ENCODE measurements at regions not wholly inside any gene's neighbourhood (a gene's known extent, or its start where the extent isn't known, plus 50 kb on each side); places are given as distances from the start of the nearest gene placed in this dataset.

DNA sequence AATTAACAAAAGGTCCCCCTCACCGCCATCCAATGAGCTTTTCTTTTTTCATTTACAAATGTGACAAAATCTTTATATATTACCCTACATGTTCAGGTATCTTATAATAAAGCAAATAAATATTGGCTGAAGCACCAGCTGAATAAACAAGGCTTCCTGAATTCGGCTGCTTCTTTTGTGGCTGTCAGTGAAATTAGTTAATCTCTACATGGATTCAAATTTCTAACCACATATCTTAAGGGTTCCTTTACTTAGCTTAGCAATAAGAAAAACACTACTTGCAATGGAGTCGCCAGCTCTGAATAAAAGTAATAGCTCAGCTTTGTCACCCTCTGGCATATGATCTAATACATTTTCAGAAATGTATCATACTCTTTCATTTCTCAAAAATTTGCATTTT is 104.3 kb downstream of the CCNA1 start:
- Histone ChIP-seq H2AK5ac (ENCODE audit: low read length, severe bottlenecking) (no peak overlapping the region), H4K8ac (ENCODE audit: low read length) (no peak overlapping the region), H3K4ac (ENCODE audit: low read depth in 1 of 2, low read length in 2 of 2) (no peak overlapping the region), H2AFZ (ENCODE audit: low read depth, low read length) (no peak overlapping the region), H3K4me3 (ENCODE audit: insufficient read depth in 1 of 2, low read depth in 1 of 2, low read length in 2 of 2) (no peak overlapping the region), H2BK12ac (ENCODE audit: low read length in 2 of 2) (no peak overlapping the region), H2BK120ac (ENCODE audit: low read depth, low read length) (no peak overlapping the region), H3K9ac (ENCODE audit: low read length) (no peak overlapping the region), H3K4me1 (ENCODE audit: control insufficient read depth, insufficient read depth, low read depth, low read length) (no peaks in the 10 kb centered on the region), H2BK15ac (ENCODE audit: low read depth, poor library complexity, severe bottlenecking) (no peak overlapping the region), H3K36me3 (ENCODE audit: control insufficient read depth in 1 of 2, insufficient read depth in 2 of 2, low read depth in 1 of 2, low read length in 2 of 2) (no peaks in the 10 kb centered on the region), H3K23ac (ENCODE audit: low read length in 2 of 2) (no peak overlapping the region), H3K9me3 (ENCODE audit: control insufficient read depth, low read length) (peaks cover 14% of the 10 kb centered on the region), H3K79me1 (replicated peaks; ENCODE audit: low read length, poor library complexity, severe bottlenecking) (no peaks in the 10 kb centered on the region), H3K4me2 (ENCODE audit: low read length, poor library complexity, severe bottlenecking) (no peak overlapping the region), H4K91ac (ENCODE audit: low read length) (no peak overlapping the region), H3K27ac (ENCODE audit: low read length, poor library complexity, severe bottlenecking) (no peak overlapping the region), H2BK5ac (ENCODE audit: low read depth, low read length, poor library complexity, severe bottlenecking) (no peak overlapping the region), H3K14ac (ENCODE audit: low read length in 2 of 2) (no peak overlapping the region), H3K27me3 (ENCODE audit: control insufficient read depth in 1 of 2, insufficient read depth in 1 of 2, low read length in 2 of 2) (no peaks in the 10 kb centered on the region), H3K18ac (ENCODE audit: low read depth in 1 of 2, low read length in 2 of 2) (no peak overlapping the region)
- 85% methylated on average over 2 of the region's 3 CpGs for WGBS
- DNase-seq: no peak

DNA sequence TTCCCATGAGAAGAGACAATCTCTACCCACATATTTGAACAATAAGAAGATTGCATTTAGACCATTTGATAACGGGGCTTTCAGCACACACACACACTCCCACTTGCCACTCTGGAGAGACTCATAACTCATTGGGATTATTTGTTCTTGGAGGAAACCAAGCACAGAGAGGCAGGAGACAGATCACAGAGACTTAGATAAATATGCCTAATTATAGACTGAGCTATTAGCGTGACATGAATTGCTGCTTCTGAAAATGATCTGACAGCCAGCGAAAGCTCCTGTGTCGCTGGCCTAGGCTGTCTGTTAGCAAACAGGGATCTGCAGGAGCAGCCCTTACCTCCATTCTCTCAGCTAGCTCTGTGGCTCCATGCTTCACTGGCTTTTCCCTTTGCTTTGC is 111.4 kb downstream of the CCNA1 start:
- H4K91ac ChIP-seq (ENCODE audit: low read length): no peak overlapping the region
- no peak overlapping the region for H2BK12ac ChIP-seq (ENCODE audit: low read length in 2 of 2)
- no peak overlapping the region for H2BK5ac ChIP-seq (ENCODE audit: low read depth, low read length, poor library complexity, severe bottlenecking)
- H3K18ac ChIP-seq (ENCODE audit: low read depth in 1 of 2, low read length in 2 of 2): no peak overlapping the region
- no peak overlapping the region for H3K27ac ChIP-seq (ENCODE audit: low read length, poor library complexity, severe bottlenecking)
- DNase-seq: no peak
- no peak overlapping the region for H2AFZ ChIP-seq (ENCODE audit: low read depth, low read length)
- no peak overlapping the region for H3K23ac ChIP-seq (ENCODE audit: low read length in 2 of 2)
- H3K9ac ChIP-seq (ENCODE audit: low read length): no peak overlapping the region
- no peak overlapping the region for H3K4me3 ChIP-seq (ENCODE audit: insufficient read depth in 1 of 2, low read depth in 1 of 2, low read length in 2 of 2)
- H3K79me1 ChIP-seq (replicated peaks; ENCODE audit: low read length, poor library complexity, severe bottlenecking): no peaks in the 10 kb centered on the region
- H4K8ac ChIP-seq (ENCODE audit: low read length): no peak overlapping the region
- peaks cover 0 to 6% of the 10 kb centered on the region in 2 experiments for H3K27me3 ChIP-seq (ENCODE audit: control insufficient read depth in 1 of 2, insufficient read depth in 1 of 2, low read length in 2 of 2)
- no peak overlapping the region for H3K14ac ChIP-seq (ENCODE audit: low read length in 2 of 2)
- H3K36me3 ChIP-seq (ENCODE audit: control insufficient read depth in 1 of 2, insufficient read depth in 2 of 2, low read depth in 1 of 2, low read length in 2 of 2): no peaks in the 10 kb centered on the region
- H3K4ac ChIP-seq (ENCODE audit: low read depth in 1 of 2, low read length in 2 of 2): no peak overlapping the region
- no peak overlapping the region for H2BK120ac ChIP-seq (ENCODE audit: low read depth, low read length)
- peaks cover 8% of the 10 kb centered on the region for H3K9me3 ChIP-seq (ENCODE audit: control insufficient read depth, low read length)
- H3K4me1 ChIP-seq (ENCODE audit: control insufficient read depth, insufficient read depth, low read depth, low read length): no peaks in the 10 kb centered on the region
- WGBS: 64% methylated on average over 3 of the region's 4 CpGs
- H2AK5ac ChIP-seq (ENCODE audit: low read length, severe bottlenecking): no peak overlapping the region
- no peak overlapping the region for H3K4me2 ChIP-seq (ENCODE audit: low read length, poor library complexity, severe bottlenecking)
- H2BK15ac ChIP-seq (ENCODE audit: low read depth, poor library complexity, severe bottlenecking): no peak overlapping the region

DNA sequence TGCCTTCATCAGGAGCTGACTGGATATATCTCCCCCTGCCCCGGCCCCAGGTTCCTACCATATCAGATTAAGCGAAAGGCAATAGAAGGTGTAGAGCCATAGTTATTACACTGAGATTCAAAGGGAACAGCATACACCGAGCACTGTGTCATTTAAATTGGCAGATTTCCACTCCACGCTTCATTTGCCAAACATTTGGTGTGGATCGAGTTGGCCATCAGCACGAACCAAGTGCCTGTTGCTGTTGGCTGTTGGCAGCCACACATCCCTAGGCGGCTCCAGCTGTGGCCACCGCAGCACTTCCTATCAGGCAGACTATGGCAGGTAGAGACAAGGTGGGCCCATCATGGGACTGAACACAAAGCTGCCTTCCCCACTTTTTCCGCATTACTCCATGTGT is 115.8 kb downstream of the CCNA1 start:
- no peak overlapping the region for H2BK5ac ChIP-seq (ENCODE audit: low read depth, low read length, poor library complexity, severe bottlenecking)
- WGBS: 74% methylated on average over 8 of the region's 9 CpGs

DNA sequence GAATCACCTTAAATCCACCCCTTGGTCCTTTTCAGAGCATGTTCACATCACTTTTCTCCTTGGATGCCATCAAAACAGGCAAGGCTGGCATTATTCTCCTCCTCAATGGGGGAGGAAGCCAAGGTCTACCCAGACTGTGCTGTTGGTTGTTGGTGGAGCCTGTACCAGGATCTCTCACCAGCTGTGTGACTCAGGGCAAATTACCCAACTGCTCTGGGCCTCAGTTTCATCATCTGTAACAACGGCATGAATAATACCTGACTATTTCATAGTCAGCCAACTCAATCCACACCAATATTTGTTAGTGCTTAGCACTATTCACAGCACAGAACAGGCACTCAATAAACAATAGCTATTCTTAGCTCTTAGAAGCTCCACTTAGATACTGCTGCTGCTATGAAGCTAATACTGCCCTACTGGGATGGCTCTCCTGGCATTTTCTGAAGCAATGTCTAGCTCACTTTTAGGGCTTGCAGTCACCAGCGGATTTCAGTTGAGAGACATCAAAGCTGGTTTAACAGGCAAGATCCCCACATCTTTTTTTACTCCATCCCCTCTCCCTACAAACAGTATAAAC is 116.9 kb downstream of the CCNA1 start:
- no peak overlapping the region for H4K8ac ChIP-seq (ENCODE audit: low read length)
- WGBS: 79% methylated on average over 2 of the region's 2 CpGs
- no peak overlapping the region for H2BK5ac ChIP-seq (ENCODE audit: low read depth, low read length, poor library complexity, severe bottlenecking)
- H3K4me1 ChIP-seq (ENCODE audit: control insufficient read depth, insufficient read depth, low read depth, low read length): no peaks in the 10 kb centered on the region
- no peak overlapping the region for H2BK12ac ChIP-seq (ENCODE audit: low read length in 2 of 2)
- H2AK5ac ChIP-seq (ENCODE audit: low read length, severe bottlenecking): no peak overlapping the region
- DNase-seq: no peak
- H3K4me2 ChIP-seq (ENCODE audit: low read length, poor library complexity, severe bottlenecking): no peak overlapping the region
- H2BK15ac ChIP-seq (ENCODE audit: low read depth, poor library complexity, severe bottlenecking): no peak overlapping the region
- H3K9ac ChIP-seq (ENCODE audit: low read length): no peak overlapping the region
- H3K4ac ChIP-seq (ENCODE audit: low read depth in 1 of 2, low read length in 2 of 2): no peak overlapping the region
- no peaks in the 10 kb centered on the region for H3K36me3 ChIP-seq (ENCODE audit: control insufficient read depth in 1 of 2, insufficient read depth in 2 of 2, low read depth in 1 of 2, low read length in 2 of 2)
- no peaks in the 10 kb centered on the region for H3K9me3 ChIP-seq (ENCODE audit: control insufficient read depth, low read length)
- no peak overlapping the region for H3K23ac ChIP-seq (ENCODE audit: low read length in 2 of 2)
- H3K27ac ChIP-seq (ENCODE audit: low read length, poor library complexity, severe bottlenecking): no peak overlapping the region
- no peak overlapping the region for H3K18ac ChIP-seq (ENCODE audit: low read depth in 1 of 2, low read length in 2 of 2)
- H3K79me1 ChIP-seq (replicated peaks; ENCODE audit: low read length, poor library complexity, severe bottlenecking): no peaks in the 10 kb centered on the region
- no peak overlapping the region for H2AFZ ChIP-seq (ENCODE audit: low read depth, low read length)
- H3K27me3 ChIP-seq (ENCODE audit: control insufficient read depth in 1 of 2, insufficient read depth in 1 of 2, low read length in 2 of 2): peaks cover 0 to 2% of the 10 kb centered on the region in 2 experiments
- no peak overlapping the region for H3K14ac ChIP-seq (ENCODE audit: low read length in 2 of 2)
- H3K4me3 ChIP-seq (ENCODE audit: insufficient read depth in 1 of 2, low read depth in 1 of 2, low read length in 2 of 2): no peak overlapping the region
- no peak overlapping the region for H4K91ac ChIP-seq (ENCODE audit: low read length)
- H2BK120ac ChIP-seq (ENCODE audit: low read depth, low read length): no peak overlapping the region

More for the DNA sequence above, 115.8 kb downstream of the CCNA1 start:
- no peak overlapping the region for H3K14ac ChIP-seq (ENCODE audit: low read length in 2 of 2)
- no peak overlapping the region for H2BK120ac ChIP-seq (ENCODE audit: low read depth, low read length)
- H4K91ac ChIP-seq (ENCODE audit: low read length): no peak overlapping the region
- H3K18ac ChIP-seq (ENCODE audit: low read depth in 1 of 2, low read length in 2 of 2): no peak overlapping the region
- H2BK15ac ChIP-seq (ENCODE audit: low read depth, poor library complexity, severe bottlenecking): no peak overlapping the region
- no peaks in the 10 kb centered on the region for H3K9me3 ChIP-seq (ENCODE audit: control insufficient read depth, low read length)
- H3K4me3 ChIP-seq (ENCODE audit: insufficient read depth in 1 of 2, low read depth in 1 of 2, low read length in 2 of 2): no peak overlapping the region
- H3K4me1 ChIP-seq (ENCODE audit: control insufficient read depth, insufficient read depth, low read depth, low read length): no peaks in the 10 kb centered on the region
- peaks cover 0 to 6% of the 10 kb centered on the region in 2 experiments for H3K27me3 ChIP-seq (ENCODE audit: control insufficient read depth in 1 of 2, insufficient read depth in 1 of 2, low read length in 2 of 2)
- no peak overlapping the region for H2AFZ ChIP-seq (ENCODE audit: low read depth, low read length)
- no peaks in the 10 kb centered on the region for H3K36me3 ChIP-seq (ENCODE audit: control insufficient read depth in 1 of 2, insufficient read depth in 2 of 2, low read depth in 1 of 2, low read length in 2 of 2)
- no peak overlapping the region for H2BK12ac ChIP-seq (ENCODE audit: low read length in 2 of 2)
- no peak overlapping the region for H2AK5ac ChIP-seq (ENCODE audit: low read length, severe bottlenecking)
- DNase-seq: no peak
- no peak overlapping the region for H3K23ac ChIP-seq (ENCODE audit: low read length in 2 of 2)
- no peaks in the 10 kb centered on the region for H3K79me1 ChIP-seq (replicated peaks; ENCODE audit: low read length, poor library complexity, severe bottlenecking)
- no peak overlapping the region for H4K8ac ChIP-seq (ENCODE audit: low read length)
- no peak overlapping the region for H3K4ac ChIP-seq (ENCODE audit: low read depth in 1 of 2, low read length in 2 of 2)
- no peak overlapping the region for H3K4me2 ChIP-seq (ENCODE audit: low read length, poor library complexity, severe bottlenecking)
- H3K9ac ChIP-seq (ENCODE audit: low read length): no peak overlapping the region
- no peak overlapping the region for H3K27ac ChIP-seq (ENCODE audit: low read length, poor library complexity, severe bottlenecking)

Measured in mesenchymal stem cell (in vitro differentiated cells and primary cell).